H9 (cell line): ENCODE measurements at regions not wholly inside any gene's neighbourhood (a gene's known extent, or its start where the extent isn't known, plus 50 kb on each side); places are given as distances from the start of the nearest gene placed in this dataset.
"Not testable (repeated sequence)": the region's sequence is repeated elsewhere in the genome, so short reads cannot be mapped to it uniquely, and the experiment has no call there.

Source experiments
- DNase-seq: peaks from one replicate; pipeline ENCODE4 v3.0.0-alpha.2; 2017
- H2AFZ ChIP-seq: one replicate; pipeline ENCODE4 v1.6.1; 2013; ENCODE audit warnings: mild to moderate bottlenecking, low read length, control low read depth, moderate library complexity
- H2AK5ac ChIP-seq: 2 replicates; pipeline ENCODE4 v1.6.1; 2013; ENCODE audit warnings: low read length, control low read depth, mixed read lengths; ENCODE audit not compliant: insufficient read length
- H2BK120ac ChIP-seq: one replicate; pipeline ENCODE4 v1.6.1; 2013; ENCODE audit warnings: low read depth, mild to moderate bottlenecking, low read length, control low read depth, inconsistent platforms; ENCODE audit not compliant: poor library complexity, severe bottlenecking
- H2BK12ac ChIP-seq: 2 replicates; pipeline ENCODE4 v1.6.1; 2013; ENCODE audit warnings: low read length, control low read depth, mixed read lengths, low read depth; ENCODE audit not compliant: insufficient read length
- H2BK15ac ChIP-seq: 2 replicates; pipeline ENCODE4 v1.6.1; 2013; ENCODE audit warnings: low read depth, low read length, control low read depth
- H2BK20ac ChIP-seq: one replicate; pipeline ENCODE4 v1.6.1; 2013; ENCODE audit warnings: low read depth, mild to moderate bottlenecking, low read length, control low read depth, inconsistent platforms; ENCODE audit not compliant: poor library complexity, severe bottlenecking
- H2BK5ac ChIP-seq: 2 replicates; pipeline ENCODE4 v1.6.1; 2013; ENCODE audit warnings: low read length, control low read depth, mixed read lengths; ENCODE audit not compliant: insufficient read length
- H3K14ac ChIP-seq: 2 replicates; pipeline ENCODE4 v1.6.1; 2013; ENCODE audit warnings: low read length, control low read depth; ENCODE audit not compliant: insufficient read depth
- H3K18ac ChIP-seq: 2 replicates; pipeline ENCODE4 v1.6.1; 2013; ENCODE audit warnings: low read depth, mild to moderate bottlenecking, mixed read lengths, low read length, control low read depth; ENCODE audit not compliant: insufficient read length
- H3K23ac ChIP-seq: 2 replicates; pipeline ENCODE4 v1.6.1; 2013; ENCODE audit warnings: low read length, control low read depth, mixed read lengths, low read depth; ENCODE audit not compliant: insufficient read length
- H3K23me2 ChIP-seq: 2 replicates; pipeline ENCODE4 v1.6.1; 2013; ENCODE audit warnings: low read depth, mild to moderate bottlenecking, mixed read lengths, low read length, control low read depth; ENCODE audit not compliant: insufficient read length, poor library complexity, severe bottlenecking
- H3K27ac ChIP-seq: 2 replicates; pipeline ENCODE4 v1.5.1; 2013; ENCODE audit warnings: low read length, control low read depth, mixed read lengths, low read depth; ENCODE audit not compliant: insufficient read length
- H3K27me3 ChIP-seq: 2 replicates; pipeline ENCODE4 v1.6.1; 2013; ENCODE audit warnings: low read length, control low read depth, inconsistent platforms; ENCODE audit not compliant: insufficient read depth
- H3K4ac ChIP-seq: 2 replicates; pipeline ENCODE4 v1.6.1; 2013; ENCODE audit warnings: low read depth, mild to moderate bottlenecking, control low read depth, inconsistent platforms, low read length, moderate library complexity
- H3K4me1 ChIP-seq: 2 replicates; pipeline ENCODE4 v1.6.1; 2013; ENCODE audit warnings: low read length, control low read depth, inconsistent platforms; ENCODE audit not compliant: insufficient read depth
- H3K4me2 ChIP-seq: 2 replicates; pipeline ENCODE4 v1.6.1; 2013; ENCODE audit warnings: low read length, control low read depth, mixed read lengths; ENCODE audit not compliant: insufficient read length, insufficient read depth
- H3K56ac ChIP-seq: 2 replicates; pipeline ENCODE4 v1.6.1; 2013; ENCODE audit warnings: low read depth, mild to moderate bottlenecking, mixed read lengths, low read length, control low read depth; ENCODE audit not compliant: insufficient read length
- H3K79me1 ChIP-seq: 2 replicates; pipeline ENCODE4 v1.6.1; 2013; ENCODE audit warnings: low read depth, mild to moderate bottlenecking, moderate library complexity, low read length, control low read depth, inconsistent platforms; ENCODE audit not compliant: insufficient read depth, poor library complexity, severe bottlenecking
- H3K79me2 ChIP-seq: 2 replicates; pipeline ENCODE4 v1.6.1; 2013; ENCODE audit warnings: low read length, control low read depth, inconsistent platforms; ENCODE audit not compliant: insufficient read depth
- H3K9ac ChIP-seq: 2 replicates; pipeline ENCODE4 v1.6.1; 2013; ENCODE audit warnings: low read length, control low read depth, mixed read lengths; ENCODE audit not compliant: insufficient read length; ENCODE audit errors: extremely low read depth
- H3K9me3 ChIP-seq: one replicate; pipeline ENCODE4 v1.6.1; 2013; ENCODE audit warnings: low read depth, low read length, inconsistent platforms; ENCODE audit not compliant: control insufficient read depth
- H3T11ph ChIP-seq: one replicate; pipeline ENCODE4 v1.6.1; 2013; ENCODE audit warnings: mild to moderate bottlenecking, low read length, control low read depth, inconsistent platforms
- H4K20me1 ChIP-seq: one replicate; pipeline ENCODE4 v1.6.1; 2013; ENCODE audit not compliant: control insufficient read depth, insufficient read length, insufficient read depth
- H4K5ac ChIP-seq: 2 replicates; pipeline ENCODE4 v1.6.1; 2013; ENCODE audit warnings: low read depth, mild to moderate bottlenecking, mixed read lengths, low read length, control low read depth; ENCODE audit not compliant: insufficient read length
- H4K8ac ChIP-seq: replicated peaks from 2 replicates; pipeline ENCODE4 v1.6.1; 2013; ENCODE audit warnings: low read length, control low read depth, mixed read lengths, low read depth; ENCODE audit not compliant: insufficient read length
- H4K91ac ChIP-seq: 2 replicates; pipeline ENCODE4 v1.6.1; 2013; ENCODE audit warnings: low read depth, mild to moderate bottlenecking, moderate library complexity, mixed read lengths, low read length, control low read depth; ENCODE audit not compliant: insufficient read length
- H3K27ac Mint-ChIP-seq, 3 experiments: 2 replicates in 2 of 3; 3 replicates in 1 of 3; pipeline ENCODE4 v1.8.0; 2020 to 2021; ENCODE audit warnings: mixed read lengths in 3 of 3, mild to moderate bottlenecking in 1 of 3, moderate library complexity in 1 of 3
- H3K27me3 Mint-ChIP-seq: 2 replicates; pipeline ENCODE4 v1.8.0; 2021; ENCODE audit warnings: low read depth, mild to moderate bottlenecking, moderate library complexity, mixed read lengths
- H3K36me3 Mint-ChIP-seq, 3 experiments: 2 replicates in 2 of 3; 3 replicates in 1 of 3; pipeline ENCODE4 v1.8.0; 2020 to 2021; ENCODE audit warnings: low read depth in 3 of 3, mixed read lengths in 3 of 3; ENCODE audit not compliant: insufficient read depth in 1 of 3
- H3K4me1 Mint-ChIP-seq, 2 experiments: 2 replicates each; pipeline ENCODE4 v1.8.0; 2020; ENCODE audit warnings: mixed read lengths in 2 of 2
- H3K4me3 Mint-ChIP-seq, 2 experiments: 2 replicates in 1 of 2; 3 replicates in 1 of 2; pipeline ENCODE4 v1.8.0; 2020 to 2021; ENCODE audit warnings: mild to moderate bottlenecking in 2 of 2, mixed read lengths in 2 of 2, moderate library complexity in 1 of 2
- H3K9me3 Mint-ChIP-seq, 2 experiments: 2 replicates in 1 of 2; 3 replicates in 1 of 2; pipeline ENCODE4 v1.8.0; 2020; ENCODE audit warnings: mild to moderate bottlenecking in 2 of 2, mixed read lengths in 2 of 2, moderate library complexity in 1 of 2
- WGBS: extraction: QIAGEN DNeasy Blood & Tissue Kit; methylation state at CpG from one replicate; pipeline ENCODE4 v1.1.7; 2013; ENCODE audit warnings: missing lambda C conversion rate, low lambda C conversion rate, mixed read lengths; ENCODE audit not compliant: insufficient read length; ENCODE audit errors: extremely low coverage; 5-methylcytosine and 5-hydroxymethylcytosine counted together
- TF ChIP-seq, protein P1 (sequence below): fragments of 200-600 bp; sonication (generic); conservative IDR thresholded peaks from 3 replicates; pipeline ENCODE4 v1.8.0; 2021; ENCODE audit warnings: antibody characterized with exemption, mild to moderate bottlenecking

DNA sequence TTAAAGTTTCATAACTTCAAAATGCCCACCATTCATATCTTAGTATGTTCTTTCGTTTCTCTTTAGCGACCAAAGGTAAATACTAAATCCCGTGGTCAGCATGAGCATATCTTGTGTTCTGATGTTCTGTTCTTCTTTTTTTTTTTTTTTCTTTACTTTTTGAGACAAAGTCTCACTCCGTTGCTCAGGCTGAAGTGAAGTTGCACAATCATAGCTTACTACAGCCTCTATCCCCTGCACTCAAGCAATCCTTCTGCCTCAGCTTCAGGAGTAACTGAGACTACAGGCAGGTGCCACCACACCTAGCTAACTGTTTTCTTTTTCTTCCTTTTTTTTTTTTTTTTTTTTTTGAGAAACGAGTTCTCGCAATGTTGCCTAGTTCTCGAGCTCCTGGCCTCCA lies 60.9 kb upstream of the ATP12A start:
- H2AFZ ChIP-seq = no peak overlapping the region
- no peaks in the 10 kb centered on the region for H3K27me3 ChIP-seq
- Mint-ChIP-seq H3K27me3 (peaks cover 2% of the 10 kb centered on the region), H3K36me3 (no peaks in the 10 kb centered on the region), H3K9me3 (no peaks in the 10 kb centered on the region; a peak in 1 of 5 replicates), H3K4me1 (peaks cover 18 to 21% of the 10 kb centered on the region in 2 experiments), H3K4me3 (no peak overlapping the region), H3K27ac (no peak overlapping the region)
- no peak overlapping the region for H2BK120ac ChIP-seq
- no peaks in the 10 kb centered on the region for H3K4me1 ChIP-seq
- no peak overlapping the region for H3K27ac ChIP-seq
- no peak overlapping the region for H3K18ac ChIP-seq
- H3K9me3 ChIP-seq = no peaks in the 10 kb centered on the region
- no peak overlapping the region for H4K91ac ChIP-seq
- no peak overlapping the region for H2BK15ac ChIP-seq
- no peaks in the 10 kb centered on the region for H3K79me2 ChIP-seq
- no peak overlapping the region for H3T11ph ChIP-seq
- H2BK20ac ChIP-seq = no peak overlapping the region
- H3K4me2 ChIP-seq = no peak overlapping the region
- no peaks in the 10 kb centered on the region for H3K23me2 ChIP-seq
- no peak overlapping the region for H4K5ac ChIP-seq
- no peak overlapping the region for H3K23ac ChIP-seq
- TF ChIP-seq, protein P1, sequence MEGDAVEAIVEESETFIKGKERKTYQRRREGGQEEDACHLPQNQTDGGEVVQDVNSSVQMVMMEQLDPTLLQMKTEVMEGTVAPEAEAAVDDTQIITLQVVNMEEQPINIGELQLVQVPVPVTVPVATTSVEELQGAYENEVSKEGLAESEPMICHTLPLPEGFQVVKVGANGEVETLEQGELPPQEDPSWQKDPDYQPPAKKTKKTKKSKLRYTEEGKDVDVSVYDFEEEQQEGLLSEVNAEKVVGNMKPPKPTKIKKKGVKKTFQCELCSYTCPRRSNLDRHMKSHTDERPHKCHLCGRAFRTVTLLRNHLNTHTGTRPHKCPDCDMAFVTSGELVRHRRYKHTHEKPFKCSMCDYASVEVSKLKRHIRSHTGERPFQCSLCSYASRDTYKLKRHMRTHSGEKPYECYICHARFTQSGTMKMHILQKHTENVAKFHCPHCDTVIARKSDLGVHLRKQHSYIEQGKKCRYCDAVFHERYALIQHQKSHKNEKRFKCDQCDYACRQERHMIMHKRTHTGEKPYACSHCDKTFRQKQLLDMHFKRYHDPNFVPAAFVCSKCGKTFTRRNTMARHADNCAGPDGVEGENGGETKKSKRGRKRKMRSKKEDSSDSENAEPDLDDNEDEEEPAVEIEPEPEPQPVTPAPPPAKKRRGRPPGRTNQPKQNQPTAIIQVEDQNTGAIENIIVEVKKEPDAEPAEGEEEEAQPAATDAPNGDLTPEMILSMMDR = no peak
- H3K79me1 ChIP-seq = no peaks in the 10 kb centered on the region
- no peak overlapping the region for H3K56ac ChIP-seq
- no peak overlapping the region for H3K9ac ChIP-seq
- H4K20me1 ChIP-seq = no peaks in the 10 kb centered on the region
- no peak overlapping the region for H3K14ac ChIP-seq
- no peak overlapping the region for H4K8ac ChIP-seq
- no peak overlapping the region for H2BK12ac ChIP-seq
- WGBS = no CpG with 5 or more reads among the region's 7 CpGs
- no peak overlapping the region for H3K4ac ChIP-seq
- no peak for DNase-seq
- H2BK5ac ChIP-seq = no peak overlapping the region
- H2AK5ac ChIP-seq = no peak overlapping the region

DNA sequence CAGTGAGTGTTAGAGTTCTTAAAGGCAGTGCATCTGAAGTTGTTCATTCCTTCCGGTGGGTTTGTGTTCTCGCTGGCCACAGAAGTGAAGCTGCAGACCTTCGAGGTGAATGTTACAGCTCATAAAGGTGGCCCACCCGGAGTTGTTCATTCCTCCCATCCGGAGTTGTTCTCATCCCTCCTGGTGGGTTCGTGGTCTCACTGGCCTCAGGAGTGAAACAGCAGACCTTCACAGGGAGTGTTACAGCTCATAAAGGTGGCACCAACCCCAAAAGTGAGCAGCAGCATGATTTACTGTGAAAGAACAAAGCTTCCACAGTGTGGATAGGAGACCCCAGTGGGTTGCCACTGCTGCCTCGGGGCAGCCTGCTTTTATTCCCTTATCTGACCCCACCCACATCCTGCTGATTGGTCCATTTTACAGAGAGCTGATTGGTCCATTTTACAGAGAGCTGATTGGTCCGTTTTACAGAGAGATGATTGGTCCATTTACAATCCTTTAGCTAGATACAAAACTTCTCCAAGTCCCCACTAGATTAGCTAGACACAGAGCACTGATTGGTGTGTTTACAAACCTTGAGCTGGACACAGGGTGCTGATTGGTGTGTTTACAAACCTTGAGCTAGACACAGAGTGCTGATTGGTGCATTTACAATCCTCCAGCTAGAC lies 57.6 kb upstream of the ATP12A start:
- H3K4me1 Mint-ChIP-seq = peaks cover 15 to 18% of the 10 kb centered on the region in 2 experiments
- H4K20me1 ChIP-seq, H3K36me3 Mint-ChIP-seq, H2BK120ac ChIP-seq, H4K8ac ChIP-seq, H2BK20ac ChIP-seq, H3K4ac ChIP-seq, H2BK15ac ChIP-seq, H3K79me1 ChIP-seq, H3K56ac ChIP-seq, H3K23ac ChIP-seq, DNase-seq, H3K18ac ChIP-seq, H3K9me3 ChIP-seq, H3K4me1 ChIP-seq, H4K91ac ChIP-seq, H3K79me2 ChIP-seq, H2BK12ac ChIP-seq, H3K27me3 ChIP-seq, H3T11ph ChIP-seq, H3K4me3 Mint-ChIP-seq, H2AK5ac ChIP-seq, H3K27ac ChIP-seq, H2AFZ ChIP-seq, H3K23me2 ChIP-seq, H3K27me3 Mint-ChIP-seq, H3K9ac ChIP-seq, H4K5ac ChIP-seq, H3K9me3 Mint-ChIP-seq, H3K27ac Mint-ChIP-seq, H3K14ac ChIP-seq, H3K4me2 ChIP-seq, H2BK5ac ChIP-seq: not testable (repeated sequence)
- WGBS = no CpG with 5 or more reads among the region's 8 CpGs
